Bone marrow (tissue), 2 donors: ENCODE measurements at regions not wholly inside any gene's neighbourhood (a gene's known extent, or its start where the extent isn't known, plus 50 kb on each side); places are given as distances from the start of the nearest gene placed in this dataset.

Experiments
- DNase-seq, 2 donors: peaks; one replicate each; lab custom pipeline; 2025; lab: John Stamatoyannopoulos, UW

DNA sequence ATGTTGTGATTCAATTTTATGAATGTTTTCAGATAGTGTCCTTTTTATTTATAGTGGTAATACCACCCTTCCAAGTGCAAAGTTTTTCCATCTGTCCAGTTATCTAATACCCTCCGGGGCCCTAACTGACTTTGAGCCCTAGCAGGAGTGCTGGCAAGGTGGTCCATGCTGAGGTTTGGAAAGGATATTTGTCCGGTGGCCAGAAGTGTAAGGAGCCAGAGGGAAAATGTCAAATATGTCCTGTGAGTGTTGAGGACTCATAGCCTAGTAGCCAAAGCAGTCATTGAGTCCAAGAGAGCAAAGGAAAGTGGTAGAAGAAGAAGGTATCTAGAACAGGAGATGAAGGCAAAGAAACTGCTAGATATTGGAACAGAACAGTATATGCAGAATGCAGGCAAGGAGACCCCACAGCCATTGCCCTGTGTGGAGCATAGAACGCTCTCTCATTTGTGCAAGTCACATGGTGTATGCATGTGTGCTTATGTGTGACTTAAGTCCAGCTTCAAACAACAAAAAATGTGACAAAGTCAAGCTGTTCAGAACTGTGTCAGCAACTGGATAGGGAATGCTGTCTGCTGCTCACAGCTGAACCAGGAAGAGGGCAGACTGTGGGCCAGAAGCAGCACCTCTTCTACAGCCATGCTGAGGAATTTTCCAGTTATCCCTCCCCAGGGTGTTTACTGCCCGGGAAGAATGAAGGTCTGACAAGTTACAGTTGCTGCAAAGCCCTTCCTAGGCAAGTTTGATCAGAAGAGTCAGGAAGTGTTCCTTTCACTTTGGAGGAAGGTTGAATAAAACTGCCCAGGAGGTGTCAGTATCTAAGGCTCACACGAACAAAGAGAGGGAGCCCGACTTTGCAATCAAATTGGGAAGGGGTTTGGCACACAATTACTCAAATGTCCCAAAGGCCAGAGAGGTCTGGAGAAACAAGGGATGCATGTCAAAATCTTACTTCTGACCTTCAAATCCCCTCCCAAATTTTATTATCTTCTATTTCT is 463.3 kb upstream of the DMAC1 start:
- no peak for DNase-seq

DNA sequence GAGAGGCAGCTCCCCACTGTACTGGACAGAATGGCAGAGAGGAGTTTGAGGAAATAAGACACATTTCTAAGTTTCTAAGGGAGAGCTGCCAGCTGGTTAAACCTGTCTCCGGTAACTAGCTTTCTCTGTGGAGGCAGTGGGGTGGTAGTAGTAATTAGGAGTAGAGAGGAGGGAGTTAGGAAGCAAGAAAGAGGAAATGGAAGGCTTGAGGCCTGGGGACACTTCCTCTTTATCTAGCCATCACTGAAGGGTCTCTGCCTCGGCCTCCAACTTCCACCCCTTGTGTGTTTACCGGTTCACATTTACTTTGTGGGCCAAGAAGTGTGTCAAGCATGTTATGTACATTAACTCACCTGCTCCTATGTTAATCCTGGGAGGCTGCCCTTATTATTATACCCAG is 462.2 kb upstream of the DMAC1 start:
- DNase-seq: no peak

DNA sequence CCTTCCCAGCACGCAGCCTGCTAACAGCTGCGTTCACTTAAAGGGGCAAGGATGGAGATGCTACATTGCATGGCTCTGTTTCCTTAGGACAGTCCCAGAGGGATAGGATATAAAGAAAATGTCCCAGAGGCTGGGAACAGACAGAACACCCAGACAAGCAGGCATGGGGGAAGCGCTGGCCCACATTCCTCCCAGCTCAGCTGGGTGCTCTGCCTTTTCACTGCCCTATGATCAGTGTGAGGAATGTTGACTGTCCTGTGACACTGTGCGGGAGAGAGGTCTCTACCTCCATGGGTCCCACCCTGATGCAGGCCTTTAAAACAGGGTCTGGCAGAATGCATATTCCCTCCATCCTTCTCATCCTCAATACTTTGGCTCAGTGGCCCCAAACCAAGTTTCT is 459.4 kb upstream of the DMAC1 start:
- no peak for DNase-seq

DNA sequence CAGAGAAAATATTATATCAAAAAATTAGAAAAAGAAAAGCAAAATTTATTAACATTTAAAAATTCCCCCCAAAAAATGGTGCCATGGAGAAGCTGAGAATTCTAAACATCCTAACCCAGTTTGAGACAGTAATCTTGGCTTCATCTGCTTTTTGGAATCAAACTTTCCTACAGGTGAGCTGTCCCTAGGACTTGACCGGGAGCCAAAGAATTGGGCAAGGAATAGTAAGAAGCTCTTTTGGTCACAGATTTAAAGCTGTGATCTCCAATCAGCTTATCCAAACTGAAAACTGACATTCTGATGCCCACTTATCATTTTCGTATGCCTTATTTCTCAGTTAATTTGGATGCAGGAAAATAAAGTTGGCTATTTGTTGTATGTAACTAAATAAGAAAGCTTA is 457.3 kb upstream of the DMAC1 start:
- no peak for DNase-seq

DNA sequence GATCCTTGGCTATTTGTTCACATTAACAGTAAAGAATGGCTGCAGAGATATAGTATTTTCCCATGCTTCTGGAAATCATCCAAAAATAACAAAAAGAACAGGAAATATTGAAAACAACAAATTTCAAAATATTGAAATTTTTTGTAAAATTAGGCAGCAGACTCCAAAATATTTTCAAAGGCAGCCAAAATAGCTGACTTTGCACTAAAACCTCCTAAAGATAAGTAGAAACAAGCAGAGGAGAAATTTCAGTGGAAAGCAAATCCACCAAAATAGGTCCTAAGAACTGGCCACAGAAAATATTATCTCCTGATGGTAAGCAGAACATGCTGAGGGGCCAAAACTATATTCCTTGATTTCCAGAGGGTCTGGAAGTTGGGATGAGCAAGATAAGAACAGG is 456.3 kb upstream of the DMAC1 start:
- no peak for DNase-seq

DNA sequence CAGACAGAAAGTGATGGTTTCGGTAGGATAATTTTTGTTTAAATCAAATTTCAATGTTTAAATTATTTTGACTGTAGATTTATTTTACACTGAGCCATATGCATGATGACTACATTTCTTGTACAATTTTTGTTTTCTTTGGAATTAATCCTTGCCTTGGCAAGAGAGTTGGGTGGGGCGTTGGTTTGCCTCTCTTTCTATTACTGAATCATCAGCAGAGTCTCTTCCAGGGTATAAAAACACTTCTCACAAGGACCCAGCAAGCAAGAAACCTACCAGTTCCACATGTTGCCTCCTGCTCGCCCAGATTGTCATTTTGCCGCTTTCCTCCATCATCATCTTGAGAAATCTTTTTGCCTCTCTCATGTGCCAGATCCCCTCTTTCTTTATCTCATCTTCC is 455.0 kb upstream of the DMAC1 start:
- DNase-seq: no peak

DNA sequence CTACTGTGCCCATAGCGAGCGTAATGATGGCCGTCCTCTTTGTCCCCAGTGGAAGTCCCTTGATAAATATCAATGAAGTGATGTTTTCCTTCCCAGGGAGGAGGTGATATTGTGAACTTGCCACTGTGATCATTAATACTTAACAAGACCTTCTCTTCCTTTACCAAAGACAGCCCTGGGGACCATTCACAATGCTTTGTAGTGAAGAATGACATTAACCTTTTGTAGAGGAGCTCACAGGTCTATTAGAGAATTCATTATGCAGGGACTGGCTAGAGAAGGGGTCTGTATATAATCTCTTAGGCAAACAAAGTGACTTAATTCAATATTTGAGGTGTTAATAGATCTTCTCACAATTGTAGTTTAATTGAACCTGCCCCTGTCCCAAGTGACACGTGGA is 452.9 kb upstream of the DMAC1 start:
- no peak for DNase-seq

DNA sequence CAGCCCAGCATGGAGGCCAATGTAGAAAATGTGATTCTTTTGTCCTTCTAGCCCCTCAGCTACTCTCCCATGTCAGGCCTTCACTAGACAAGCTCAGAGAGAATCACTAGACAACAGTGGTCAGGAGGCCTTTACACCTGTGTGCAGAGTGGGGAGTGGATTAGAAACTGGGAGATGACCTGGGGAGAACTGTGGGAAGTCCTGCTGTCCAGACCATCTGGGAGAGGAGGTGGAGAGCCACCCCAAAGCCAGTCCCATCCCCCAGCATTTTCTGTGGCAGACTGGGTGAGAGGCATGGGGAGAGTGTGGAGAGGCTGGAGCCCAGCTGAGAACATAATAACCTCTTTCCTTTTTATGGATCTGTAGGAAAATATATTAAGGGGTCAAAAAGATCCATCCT is 452.0 kb upstream of the DMAC1 start:
- no peak for DNase-seq

DNA sequence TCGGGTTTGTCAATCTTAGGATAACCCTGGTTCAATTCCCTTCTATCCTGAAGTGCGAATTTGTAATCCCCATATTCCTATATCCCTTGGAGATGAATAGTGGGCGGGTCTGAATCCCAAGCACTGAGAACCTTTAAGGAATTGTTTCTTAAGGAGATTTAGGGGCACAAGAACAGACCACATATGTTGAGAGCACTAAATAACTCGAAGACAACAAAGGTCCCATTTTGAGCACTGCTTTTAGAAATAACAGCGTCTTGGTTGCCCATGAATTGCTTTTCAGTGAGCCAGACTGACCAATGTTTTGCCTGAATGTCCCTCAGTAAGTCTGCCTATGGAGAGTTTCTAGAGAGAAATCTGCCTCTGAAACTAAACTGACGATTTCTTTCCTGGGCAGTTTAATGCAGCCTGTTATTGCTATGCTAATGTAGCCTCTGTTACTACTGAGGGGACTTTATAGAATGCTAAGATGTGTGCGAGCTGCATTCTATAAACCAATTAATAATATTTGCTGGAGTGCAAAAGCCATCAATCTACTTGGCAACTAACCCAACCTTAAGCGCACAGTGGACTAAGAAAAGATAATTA is 445.0 kb upstream of the DMAC1 start:
- no peak for DNase-seq

DNA sequence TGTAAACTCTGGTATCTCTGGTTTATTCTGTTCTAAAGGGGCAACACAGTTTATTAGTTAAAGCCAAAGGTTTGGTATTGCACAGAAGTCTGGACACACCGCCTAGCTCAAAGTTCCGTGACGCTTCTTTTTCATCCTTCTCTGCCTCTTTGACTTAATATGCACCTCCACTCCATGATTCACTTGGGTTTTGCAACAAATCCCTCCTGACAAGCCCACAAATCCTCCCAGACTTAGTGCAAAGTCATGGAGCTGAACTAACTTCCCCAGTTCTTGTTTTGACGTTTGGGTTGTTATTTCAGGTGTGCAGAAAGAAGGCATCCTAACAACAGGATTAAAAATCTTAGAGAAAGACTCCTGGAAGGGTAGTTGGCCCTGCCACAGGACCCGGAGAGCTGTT is 441.6 kb upstream of the DMAC1 start:
- DNase-seq: no peak

DNA sequence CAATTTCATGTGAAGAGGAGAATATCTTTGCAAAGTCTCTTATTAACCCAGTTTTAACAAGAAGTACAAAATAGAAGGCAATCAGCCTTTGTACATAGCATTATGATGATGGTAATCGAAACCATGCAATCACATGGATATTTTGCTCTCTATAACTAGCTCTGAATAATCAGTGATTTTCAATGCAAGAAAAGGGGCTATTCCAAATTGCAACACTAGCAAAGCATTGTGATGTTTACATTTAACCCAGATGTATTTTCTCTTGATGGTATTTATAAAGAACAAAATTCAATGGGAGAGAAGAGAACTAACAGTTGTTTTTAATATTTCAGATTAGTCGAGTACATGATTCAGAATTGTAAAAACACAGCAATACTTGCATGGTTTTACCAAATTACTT is 437.5 kb upstream of the DMAC1 start:
- no peak for DNase-seq

DNA sequence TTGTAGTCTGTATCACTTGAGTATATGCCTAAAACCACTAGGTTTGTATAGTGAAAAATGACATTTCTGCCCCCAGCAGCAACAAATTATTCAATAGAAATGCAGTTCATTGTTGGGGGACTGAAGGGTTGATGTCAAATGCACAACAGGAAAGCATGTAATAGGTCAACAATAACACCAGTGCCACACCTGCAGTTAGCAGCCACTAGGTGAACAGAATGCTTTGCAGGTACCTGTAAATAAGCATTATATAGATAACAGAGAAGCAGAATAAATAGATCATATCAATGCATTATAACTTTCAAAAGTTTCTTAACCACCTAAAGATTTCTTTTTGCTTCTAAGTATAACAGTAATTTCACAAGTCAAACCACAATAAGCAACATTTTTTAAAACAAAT is 435.9 kb upstream of the DMAC1 start:
- no peak for DNase-seq

DNA sequence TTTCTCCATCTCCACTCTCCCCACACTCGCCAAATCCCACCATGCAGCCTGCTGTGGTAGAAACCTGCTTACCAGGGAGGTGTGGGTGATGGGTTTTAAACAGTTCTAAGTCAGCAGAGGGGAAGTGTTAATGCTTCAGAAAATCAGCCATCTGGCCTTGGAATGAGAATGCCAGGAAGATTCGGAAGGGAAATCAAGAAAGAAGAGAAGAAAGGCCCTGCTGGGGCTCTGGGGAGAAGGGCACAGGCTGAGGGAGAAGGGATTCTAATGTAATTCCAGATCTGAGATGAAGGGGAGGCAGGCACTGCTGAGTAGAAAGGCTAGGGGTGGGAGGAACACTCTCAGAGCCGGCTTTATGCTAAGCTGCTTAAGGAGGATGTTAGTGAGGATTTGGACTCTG is 434.7 kb upstream of the DMAC1 start:
- no peak for DNase-seq

DNA sequence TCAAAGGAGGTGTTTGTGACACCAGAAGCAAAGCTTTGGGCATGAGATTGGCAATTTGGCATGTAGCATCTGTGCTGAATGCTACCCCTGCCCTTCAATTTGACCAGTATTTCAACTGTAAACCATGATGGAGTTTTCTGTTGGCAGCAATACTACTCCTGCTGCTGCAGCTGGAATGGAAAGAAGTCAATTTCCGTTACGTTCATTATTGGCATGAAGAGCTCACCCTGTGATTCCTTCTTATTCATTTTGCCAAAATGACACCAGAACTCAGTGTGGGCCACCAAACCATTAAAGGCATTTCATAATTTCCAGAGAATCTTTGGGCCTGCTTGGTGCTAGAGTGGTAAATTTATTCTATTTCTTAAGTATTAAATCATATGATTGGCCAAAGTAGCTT is 433.1 kb upstream of the DMAC1 start:
- no peak for DNase-seq

DNA sequence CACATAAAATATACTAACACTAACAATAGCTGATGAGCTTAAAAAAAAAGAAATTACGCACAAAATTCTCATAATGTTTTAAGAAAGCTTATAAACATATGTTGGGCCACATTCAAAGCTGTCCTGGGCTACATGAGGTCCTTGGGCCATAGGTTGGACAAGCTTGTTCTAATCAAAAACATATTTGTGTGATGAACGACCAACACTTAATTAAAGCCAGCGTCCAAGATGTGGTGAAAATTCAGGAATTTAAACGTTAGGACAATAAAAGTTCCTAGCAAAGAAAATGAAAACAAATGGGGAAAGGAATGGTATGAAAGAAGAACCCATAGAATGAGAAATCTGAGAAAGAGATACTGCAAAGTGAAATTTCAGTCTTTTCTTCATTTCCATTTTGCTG is 429.6 kb upstream of the DMAC1 start:
- DNase-seq: no peak

DNA sequence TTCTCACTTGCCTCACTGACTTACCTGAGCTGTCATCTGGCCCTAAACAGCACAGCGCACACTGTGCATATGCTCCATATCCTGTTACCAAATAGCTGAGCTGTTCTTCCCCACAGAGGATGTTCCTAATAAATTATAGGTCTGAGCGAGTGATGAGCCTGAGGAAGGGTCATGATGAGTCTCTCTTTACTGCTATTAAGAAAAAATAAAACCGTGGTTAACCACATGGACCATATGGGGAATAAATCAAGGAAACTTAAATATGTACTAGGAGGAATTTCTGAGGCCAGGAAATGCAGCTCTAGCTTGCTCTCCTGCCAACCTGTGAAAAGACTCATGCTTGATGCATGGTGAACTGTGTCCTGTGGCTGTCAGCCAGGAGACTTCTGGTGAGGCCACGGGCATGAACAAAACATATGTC is 424.8 kb upstream of the DMAC1 start:
- DNase-seq: no peak

DNA sequence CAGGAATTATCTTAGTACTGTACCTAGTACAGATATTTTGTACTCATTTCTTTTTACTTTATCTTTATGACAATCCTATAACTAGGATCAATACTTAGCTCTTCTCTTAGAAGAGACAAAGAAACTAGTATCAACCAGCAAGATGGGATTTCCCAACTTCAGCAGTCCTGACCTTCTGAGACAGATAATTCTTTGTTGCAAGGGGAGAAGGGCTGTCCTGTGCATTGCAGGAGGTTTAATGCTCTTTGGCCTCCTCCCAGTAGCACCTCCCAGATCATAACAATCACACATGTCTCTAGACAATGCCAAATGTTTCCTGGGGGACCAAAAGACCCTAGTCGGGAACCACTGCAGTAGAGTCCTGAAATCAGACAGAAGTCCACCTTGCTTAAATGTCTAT is 424.3 kb upstream of the DMAC1 start:
- no peak for DNase-seq

DNA sequence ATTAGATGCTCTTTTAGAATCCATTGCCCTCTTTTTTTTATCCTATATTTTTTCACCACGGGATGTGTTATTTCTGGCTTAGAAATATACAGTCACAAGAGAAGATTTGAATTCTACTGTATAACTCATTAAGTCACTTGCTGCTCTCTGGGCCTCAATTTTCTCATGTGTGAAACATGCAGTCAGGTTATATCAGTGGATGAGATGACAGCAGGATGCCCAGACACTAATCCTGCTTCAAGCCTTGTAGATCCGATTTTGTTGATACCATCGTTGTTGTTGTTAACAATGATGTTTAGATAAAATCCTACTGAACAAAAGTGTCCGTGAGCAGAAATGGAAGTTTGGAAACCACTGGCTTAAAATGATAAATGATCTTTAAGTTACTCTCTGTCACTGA is 421.9 kb upstream of the DMAC1 start:
- DNase-seq: no peak

DNA sequence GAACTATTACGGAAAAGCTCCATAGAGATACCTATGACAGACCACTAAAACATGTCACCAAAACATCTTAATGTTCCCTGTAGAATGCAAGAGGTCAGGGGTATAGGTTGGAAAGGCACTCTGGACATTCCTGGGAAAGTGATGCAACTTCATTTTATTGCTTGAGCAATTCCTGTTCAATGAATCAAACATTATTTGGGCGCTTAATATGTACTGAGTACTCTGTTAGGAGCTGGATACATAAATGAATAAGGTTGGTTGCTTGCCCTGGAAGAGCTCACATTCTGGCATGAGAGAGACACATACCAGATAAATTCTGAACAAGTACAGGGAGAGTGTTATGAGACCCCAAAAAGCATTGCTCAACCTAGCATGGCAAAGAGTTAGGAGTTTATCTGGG is 408.9 kb upstream of the DMAC1 start:
- DNase-seq: no peak

DNA sequence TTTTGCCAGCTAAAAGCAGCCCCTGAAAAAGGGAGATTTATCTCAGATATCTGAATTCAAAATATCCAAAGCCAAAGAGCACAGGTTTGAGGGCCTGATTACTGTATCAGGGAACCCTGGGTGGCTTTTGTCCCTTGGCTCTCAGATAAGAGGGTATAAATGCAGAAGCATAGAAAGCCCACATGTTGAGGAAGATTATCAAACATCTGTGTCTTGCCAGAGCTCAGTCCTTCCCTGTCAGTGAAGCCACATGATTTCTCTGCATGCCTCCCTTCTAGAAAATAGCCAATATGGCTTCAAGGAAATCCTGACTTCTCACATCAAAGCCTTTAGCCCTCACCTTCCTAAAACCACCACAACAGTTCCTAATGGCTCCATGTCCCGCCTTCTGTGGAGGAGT is 408.0 kb upstream of the DMAC1 start:
- DNase-seq: no peak

DNA sequence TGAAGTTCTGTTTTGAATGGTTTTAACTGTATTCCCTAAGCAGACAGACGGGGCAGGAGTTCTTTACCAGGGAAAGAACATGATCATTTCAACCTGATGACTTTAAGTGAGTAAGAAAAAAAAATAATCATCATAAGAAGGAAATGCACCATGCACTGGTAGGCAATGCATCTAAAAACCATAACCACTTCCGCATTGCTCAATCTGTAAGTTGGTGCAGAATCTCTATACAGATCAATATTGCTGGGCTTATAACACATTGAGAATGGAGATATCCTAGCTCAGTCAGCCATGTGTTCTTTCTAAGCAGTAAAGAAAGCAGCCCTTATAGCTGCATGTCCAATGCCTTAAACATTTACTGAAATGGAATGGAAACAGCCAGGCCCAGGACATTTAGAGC is 407.1 kb upstream of the DMAC1 start:
- no peak for DNase-seq

DNA sequence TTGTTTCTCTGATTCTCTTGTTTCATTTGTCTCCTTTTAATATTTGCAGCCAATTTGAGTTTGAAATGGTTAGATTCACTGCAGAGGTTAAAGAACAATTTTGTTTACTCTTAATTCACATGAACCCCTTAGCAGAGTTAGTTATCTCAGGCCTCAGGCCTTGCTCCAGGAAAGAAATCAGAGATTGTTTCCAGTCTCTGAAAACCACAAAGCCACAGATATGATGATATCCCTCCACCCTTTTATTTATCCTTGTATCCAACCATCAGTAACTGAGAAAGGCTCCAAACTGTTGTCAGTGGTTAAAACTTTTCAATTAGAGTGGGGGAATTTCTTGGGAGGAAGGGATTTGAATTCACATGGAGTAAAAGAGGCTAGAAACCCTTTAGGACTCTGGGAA is 406.0 kb upstream of the DMAC1 start:
- DNase-seq: no peak

DNA sequence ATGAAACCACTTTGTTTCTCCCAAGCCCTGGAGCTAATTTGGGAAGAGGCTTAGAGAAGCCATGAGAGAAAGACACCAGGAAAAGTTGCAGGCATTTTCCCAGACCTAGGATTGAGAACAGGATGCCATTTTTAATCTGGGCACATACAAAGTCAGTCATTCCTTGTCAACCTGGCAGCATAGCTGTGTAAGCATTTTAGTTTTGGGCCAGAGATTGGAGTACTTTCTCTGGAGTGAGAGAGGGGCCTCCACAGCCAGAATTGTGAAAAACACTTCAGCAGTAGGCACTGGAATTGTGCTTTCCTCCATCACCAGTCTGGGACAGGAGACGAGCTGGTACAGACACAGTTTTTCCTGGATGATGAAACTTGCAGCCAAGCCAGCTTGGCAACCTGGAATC is 390.3 kb upstream of the DMAC1 start:
- no peak for DNase-seq
